Ishikawa (cell line): ENCODE measurements at regions not wholly inside any gene's neighbourhood (a gene's known extent, or its start where the extent isn't known, plus 50 kb on each side); places are given as distances from the start of the nearest gene placed in this dataset.

ENCODE experiments used
- CEBPB ChIP-seq: IDR thresholded peaks from 2 replicates; pipeline ENCODE4 v1.6.1; 2012
- CREB1 ChIP-seq: IDR thresholded peaks from 2 replicates; pipeline ENCODE4 v1.6.1; 2012; ENCODE audit warnings: low read depth
- EP300 ChIP-seq: IDR thresholded peaks from 2 replicates; pipeline ENCODE4 v1.6.1; 2012; ENCODE audit warnings: borderline replicate concordance
- FOXM1 ChIP-seq: IDR thresholded peaks from 2 replicates; pipeline ENCODE4 v1.6.1; 2012; ENCODE audit warnings: low read depth, borderline replicate concordance
- RAD21 ChIP-seq: IDR thresholded peaks from 2 replicates; pipeline ENCODE4 v1.6.1; 2012; ENCODE audit warnings: low read depth
- TAF1 ChIP-seq: IDR thresholded peaks from 2 replicates; pipeline ENCODE4 v1.6.1; 2012; ENCODE audit warnings: low read depth, mild to moderate bottlenecking
- TCF12 ChIP-seq: IDR thresholded peaks from 2 replicates; pipeline ENCODE4 v1.6.1; 2012; ENCODE audit warnings: low read depth
- TEAD4 ChIP-seq: IDR thresholded peaks from 2 replicates; pipeline ENCODE4 v1.6.1; 2012
- YY1 ChIP-seq: IDR thresholded peaks from 2 replicates; pipeline ENCODE4 v1.6.1; 2012; ENCODE audit warnings: low read depth
- ZBTB7A ChIP-seq: IDR thresholded peaks from 2 replicates; pipeline ENCODE4 v1.6.1; 2012; ENCODE audit warnings: low read depth
- TF ChIP-seq, protein P1 (sequence below): IDR thresholded peaks from 2 replicates; pipeline ENCODE4 v1.6.1; 2012; ENCODE audit warnings: low read depth, mild to moderate bottlenecking
- TF ChIP-seq, protein P2 (sequence below): IDR thresholded peaks from 2 replicates; pipeline ENCODE4 v1.6.1; 2012
- TF ChIP-seq, protein P3 (sequence below): IDR thresholded peaks from 2 replicates; pipeline ENCODE4 v1.6.1; 2012

DNA sequence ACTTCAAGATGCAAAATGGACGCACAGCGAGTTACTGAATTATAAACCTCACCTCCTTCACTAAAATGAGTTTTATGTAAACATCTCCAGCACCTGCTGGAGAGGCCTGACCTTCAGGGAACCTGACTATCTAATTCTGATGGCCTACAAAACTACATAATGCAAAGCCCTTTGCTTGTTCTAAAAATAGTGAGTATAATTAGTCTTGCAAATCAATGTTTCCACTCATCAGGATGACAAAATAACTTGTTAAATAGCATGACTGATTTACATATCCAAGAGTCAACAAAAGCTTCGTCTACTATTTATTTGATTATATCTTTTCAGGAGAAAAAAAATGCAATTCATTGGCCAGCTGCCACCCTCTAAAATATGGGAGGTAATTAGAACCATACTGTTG is 326.3 kb upstream of the MC4R start:
- TF ChIP-seq EP300 = no peak
- TF ChIP-seq FOXM1 = no peak
- TF ChIP-seq, protein P1, sequence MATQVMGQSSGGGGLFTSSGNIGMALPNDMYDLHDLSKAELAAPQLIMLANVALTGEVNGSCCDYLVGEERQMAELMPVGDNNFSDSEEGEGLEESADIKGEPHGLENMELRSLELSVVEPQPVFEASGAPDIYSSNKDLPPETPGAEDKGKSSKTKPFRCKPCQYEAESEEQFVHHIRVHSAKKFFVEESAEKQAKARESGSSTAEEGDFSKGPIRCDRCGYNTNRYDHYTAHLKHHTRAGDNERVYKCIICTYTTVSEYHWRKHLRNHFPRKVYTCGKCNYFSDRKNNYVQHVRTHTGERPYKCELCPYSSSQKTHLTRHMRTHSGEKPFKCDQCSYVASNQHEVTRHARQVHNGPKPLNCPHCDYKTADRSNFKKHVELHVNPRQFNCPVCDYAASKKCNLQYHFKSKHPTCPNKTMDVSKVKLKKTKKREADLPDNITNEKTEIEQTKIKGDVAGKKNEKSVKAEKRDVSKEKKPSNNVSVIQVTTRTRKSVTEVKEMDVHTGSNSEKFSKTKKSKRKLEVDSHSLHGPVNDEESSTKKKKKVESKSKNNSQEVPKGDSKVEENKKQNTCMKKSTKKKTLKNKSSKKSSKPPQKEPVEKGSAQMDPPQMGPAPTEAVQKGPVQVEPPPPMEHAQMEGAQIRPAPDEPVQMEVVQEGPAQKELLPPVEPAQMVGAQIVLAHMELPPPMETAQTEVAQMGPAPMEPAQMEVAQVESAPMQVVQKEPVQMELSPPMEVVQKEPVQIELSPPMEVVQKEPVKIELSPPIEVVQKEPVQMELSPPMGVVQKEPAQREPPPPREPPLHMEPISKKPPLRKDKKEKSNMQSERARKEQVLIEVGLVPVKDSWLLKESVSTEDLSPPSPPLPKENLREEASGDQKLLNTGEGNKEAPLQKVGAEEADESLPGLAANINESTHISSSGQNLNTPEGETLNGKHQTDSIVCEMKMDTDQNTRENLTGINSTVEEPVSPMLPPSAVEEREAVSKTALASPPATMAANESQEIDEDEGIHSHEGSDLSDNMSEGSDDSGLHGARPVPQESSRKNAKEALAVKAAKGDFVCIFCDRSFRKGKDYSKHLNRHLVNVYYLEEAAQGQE = no peak
- TF ChIP-seq TEAD4 = no peak
- TF ChIP-seq CREB1 = no peak
- TF ChIP-seq YY1 = no peak
- TF ChIP-seq RAD21 = no peak
- TF ChIP-seq, protein P2, sequence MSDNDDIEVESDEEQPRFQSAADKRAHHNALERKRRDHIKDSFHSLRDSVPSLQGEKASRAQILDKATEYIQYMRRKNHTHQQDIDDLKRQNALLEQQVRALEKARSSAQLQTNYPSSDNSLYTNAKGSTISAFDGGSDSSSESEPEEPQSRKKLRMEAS = no peak
- no peak for TF ChIP-seq CEBPB
- TF ChIP-seq ZBTB7A = no peak
- no peak for TF ChIP-seq TCF12
- TF ChIP-seq TAF1 = no peak
- TF ChIP-seq, protein P3, sequence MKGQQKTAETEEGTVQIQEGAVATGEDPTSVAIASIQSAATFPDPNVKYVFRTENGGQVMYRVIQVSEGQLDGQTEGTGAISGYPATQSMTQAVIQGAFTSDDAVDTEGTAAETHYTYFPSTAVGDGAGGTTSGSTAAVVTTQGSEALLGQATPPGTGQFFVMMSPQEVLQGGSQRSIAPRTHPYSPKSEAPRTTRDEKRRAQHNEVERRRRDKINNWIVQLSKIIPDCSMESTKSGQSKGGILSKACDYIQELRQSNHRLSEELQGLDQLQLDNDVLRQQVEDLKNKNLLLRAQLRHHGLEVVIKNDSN = no peak
